Neural cell (in vitro differentiated cells): ENCODE measurements at regions not wholly inside any gene's neighbourhood (a gene's known extent, or its start where the extent isn't known, plus 50 kb on each side); places are given as distances from the start of the nearest gene placed in this dataset.

Experiments
- EP300 ChIP-seq: fragments of 450-650 bp; conservative IDR thresholded peaks from 2 replicates; pipeline ENCODE4 v1.6.1; 2014; ENCODE audit warnings: antibody characterized with exemption, mild to moderate bottlenecking, moderate library complexity; ENCODE audit not compliant: poor library complexity, severe bottlenecking
- EZH2 ChIP-seq: fragments of 200-600, 300-800 bp; shearing (Covaris generic), sonication (generic); IDR thresholded peaks from 2 replicates; pipeline ENCODE4 v1.6.1; 2014; ENCODE audit warnings: antibody characterized with exemption, low read length, borderline replicate concordance, mild to moderate bottlenecking; ENCODE audit not compliant: insufficient read depth, poor library complexity, severe bottlenecking
- MXI1 ChIP-seq: fragments of 450-650 bp; conservative IDR thresholded peaks from 2 replicates; pipeline ENCODE4 v1.6.1; 2014; ENCODE audit warnings: antibody characterized with exemption, mild to moderate bottlenecking; ENCODE audit not compliant: poor library complexity, severe bottlenecking
- POLR2AphosphoS5 ChIP-seq: IDR thresholded peaks from 2 replicates; pipeline ENCODE4 v1.6.1; 2012
- RAD21 ChIP-seq: fragments of 450-650 bp; conservative IDR thresholded peaks from 2 replicates; pipeline ENCODE4 v1.6.1; 2014; ENCODE audit warnings: antibody characterized with exemption, mild to moderate bottlenecking, moderate library complexity
- SMC3 ChIP-seq: fragments of 450-650 bp; conservative IDR thresholded peaks from 2 replicates; pipeline ENCODE4 v1.6.1; 2014; ENCODE audit warnings: antibody characterized with exemption, mild to moderate bottlenecking, moderate library complexity; ENCODE audit not compliant: poor library complexity
- TAF1 ChIP-seq: IDR thresholded peaks from 2 replicates; pipeline ENCODE4 v1.6.1; 2012; ENCODE audit warnings: low read depth
- TF ChIP-seq, protein P1 (sequence below): fragments of 450-650 bp; IDR thresholded peaks from 2 replicates; pipeline ENCODE4 v1.5.1; 2014; ENCODE audit warnings: antibody characterized with exemption, mild to moderate bottlenecking, moderate library complexity; ENCODE audit not compliant: poor library complexity, severe bottlenecking
- TF ChIP-seq, protein P2 (sequence below): IDR thresholded peaks from 2 replicates; pipeline ENCODE4 v1.6.1; 2012; ENCODE audit warnings: borderline replicate concordance

DNA sequence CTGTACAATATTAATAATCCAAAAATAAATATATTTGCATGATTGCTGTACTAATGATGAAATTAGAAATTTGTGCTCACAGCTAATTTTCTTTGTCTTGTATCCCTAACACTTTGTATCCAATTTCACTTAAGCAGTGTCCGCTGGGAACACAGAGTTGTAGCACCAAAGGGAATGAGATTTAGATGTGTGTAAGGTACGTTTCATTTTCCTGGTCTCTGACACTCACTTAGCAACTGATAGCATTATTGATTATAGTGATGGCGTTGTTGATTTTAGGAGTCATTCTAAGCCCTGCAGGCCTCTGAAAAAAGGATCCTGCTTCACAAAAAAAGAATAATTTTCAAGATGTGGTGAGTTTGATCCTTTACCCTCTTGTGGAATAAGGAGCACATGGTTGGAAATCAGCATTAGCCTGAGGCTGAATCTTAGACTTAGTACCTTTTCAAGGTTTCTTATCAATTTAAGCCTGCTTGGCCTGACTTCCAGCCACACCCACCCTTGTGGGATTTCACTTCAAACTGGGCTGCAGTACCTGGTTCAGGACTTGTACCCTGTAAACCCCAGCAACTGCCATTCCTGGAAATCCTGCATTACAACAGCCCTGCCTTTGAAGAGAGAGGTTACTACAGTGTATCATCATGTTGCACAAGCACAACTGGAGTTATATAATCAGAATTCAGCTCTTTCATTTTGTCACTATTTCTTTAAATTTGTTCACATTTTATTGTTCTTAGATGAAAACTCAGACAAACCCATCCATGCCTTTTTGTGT, 116.2 kb downstream of the RND3 start:
- TF ChIP-seq, protein P1, sequence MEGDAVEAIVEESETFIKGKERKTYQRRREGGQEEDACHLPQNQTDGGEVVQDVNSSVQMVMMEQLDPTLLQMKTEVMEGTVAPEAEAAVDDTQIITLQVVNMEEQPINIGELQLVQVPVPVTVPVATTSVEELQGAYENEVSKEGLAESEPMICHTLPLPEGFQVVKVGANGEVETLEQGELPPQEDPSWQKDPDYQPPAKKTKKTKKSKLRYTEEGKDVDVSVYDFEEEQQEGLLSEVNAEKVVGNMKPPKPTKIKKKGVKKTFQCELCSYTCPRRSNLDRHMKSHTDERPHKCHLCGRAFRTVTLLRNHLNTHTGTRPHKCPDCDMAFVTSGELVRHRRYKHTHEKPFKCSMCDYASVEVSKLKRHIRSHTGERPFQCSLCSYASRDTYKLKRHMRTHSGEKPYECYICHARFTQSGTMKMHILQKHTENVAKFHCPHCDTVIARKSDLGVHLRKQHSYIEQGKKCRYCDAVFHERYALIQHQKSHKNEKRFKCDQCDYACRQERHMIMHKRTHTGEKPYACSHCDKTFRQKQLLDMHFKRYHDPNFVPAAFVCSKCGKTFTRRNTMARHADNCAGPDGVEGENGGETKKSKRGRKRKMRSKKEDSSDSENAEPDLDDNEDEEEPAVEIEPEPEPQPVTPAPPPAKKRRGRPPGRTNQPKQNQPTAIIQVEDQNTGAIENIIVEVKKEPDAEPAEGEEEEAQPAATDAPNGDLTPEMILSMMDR = no peak
- TF ChIP-seq TAF1 (no peak), POLR2AphosphoS5 (no peak), SMC3 (no peak), RAD21 (no peak), MXI1 (no peak), EZH2 (no peak), EP300 (no peak)
- TF ChIP-seq, protein P2, sequence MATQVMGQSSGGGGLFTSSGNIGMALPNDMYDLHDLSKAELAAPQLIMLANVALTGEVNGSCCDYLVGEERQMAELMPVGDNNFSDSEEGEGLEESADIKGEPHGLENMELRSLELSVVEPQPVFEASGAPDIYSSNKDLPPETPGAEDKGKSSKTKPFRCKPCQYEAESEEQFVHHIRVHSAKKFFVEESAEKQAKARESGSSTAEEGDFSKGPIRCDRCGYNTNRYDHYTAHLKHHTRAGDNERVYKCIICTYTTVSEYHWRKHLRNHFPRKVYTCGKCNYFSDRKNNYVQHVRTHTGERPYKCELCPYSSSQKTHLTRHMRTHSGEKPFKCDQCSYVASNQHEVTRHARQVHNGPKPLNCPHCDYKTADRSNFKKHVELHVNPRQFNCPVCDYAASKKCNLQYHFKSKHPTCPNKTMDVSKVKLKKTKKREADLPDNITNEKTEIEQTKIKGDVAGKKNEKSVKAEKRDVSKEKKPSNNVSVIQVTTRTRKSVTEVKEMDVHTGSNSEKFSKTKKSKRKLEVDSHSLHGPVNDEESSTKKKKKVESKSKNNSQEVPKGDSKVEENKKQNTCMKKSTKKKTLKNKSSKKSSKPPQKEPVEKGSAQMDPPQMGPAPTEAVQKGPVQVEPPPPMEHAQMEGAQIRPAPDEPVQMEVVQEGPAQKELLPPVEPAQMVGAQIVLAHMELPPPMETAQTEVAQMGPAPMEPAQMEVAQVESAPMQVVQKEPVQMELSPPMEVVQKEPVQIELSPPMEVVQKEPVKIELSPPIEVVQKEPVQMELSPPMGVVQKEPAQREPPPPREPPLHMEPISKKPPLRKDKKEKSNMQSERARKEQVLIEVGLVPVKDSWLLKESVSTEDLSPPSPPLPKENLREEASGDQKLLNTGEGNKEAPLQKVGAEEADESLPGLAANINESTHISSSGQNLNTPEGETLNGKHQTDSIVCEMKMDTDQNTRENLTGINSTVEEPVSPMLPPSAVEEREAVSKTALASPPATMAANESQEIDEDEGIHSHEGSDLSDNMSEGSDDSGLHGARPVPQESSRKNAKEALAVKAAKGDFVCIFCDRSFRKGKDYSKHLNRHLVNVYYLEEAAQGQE = no peak
